GM18505 (cell line): ENCODE measurements at regions not wholly inside any gene's neighbourhood (a gene's known extent, or its start where the extent isn't known, plus 50 kb on each side); places are given as distances from the start of the nearest gene placed in this dataset.

Source experiments
- ATAC-seq: cut with Tn5 transposase; IDR thresholded peaks from one replicate; pipeline ENCODE4 v1.9.1; 2021; ENCODE audit not compliant: unreplicated experiment
- POLR2A ChIP-seq: IDR thresholded peaks from 4 replicates; pipeline ENCODE4 v1.6.1; 2011; ENCODE audit warnings: borderline replicate concordance; ENCODE audit not compliant: insufficient read depth, insufficient read length; ENCODE audit errors: extremely low read depth

- no peak for ATAC-seq
- TF ChIP-seq POLR2A = no peak
Observed at GRCh38 chr9:16039988-16040761, 487.3 kb downstream of the CCDC171 start.

- no peak for ATAC-seq
Observed at GRCh38 chr9:16043756-16044578, 491.1 kb downstream of the CCDC171 start.

GRCh38 chr9:16044579-16044881 is 491.7 kb downstream of the CCDC171 start:
- ATAC-seq = no peak
- TF ChIP-seq POLR2A = no peak

More at GRCh38 chr9:16043756-16044578, 491.1 kb downstream of the CCDC171 start:
- TF ChIP-seq POLR2A = no peak

DNA sequence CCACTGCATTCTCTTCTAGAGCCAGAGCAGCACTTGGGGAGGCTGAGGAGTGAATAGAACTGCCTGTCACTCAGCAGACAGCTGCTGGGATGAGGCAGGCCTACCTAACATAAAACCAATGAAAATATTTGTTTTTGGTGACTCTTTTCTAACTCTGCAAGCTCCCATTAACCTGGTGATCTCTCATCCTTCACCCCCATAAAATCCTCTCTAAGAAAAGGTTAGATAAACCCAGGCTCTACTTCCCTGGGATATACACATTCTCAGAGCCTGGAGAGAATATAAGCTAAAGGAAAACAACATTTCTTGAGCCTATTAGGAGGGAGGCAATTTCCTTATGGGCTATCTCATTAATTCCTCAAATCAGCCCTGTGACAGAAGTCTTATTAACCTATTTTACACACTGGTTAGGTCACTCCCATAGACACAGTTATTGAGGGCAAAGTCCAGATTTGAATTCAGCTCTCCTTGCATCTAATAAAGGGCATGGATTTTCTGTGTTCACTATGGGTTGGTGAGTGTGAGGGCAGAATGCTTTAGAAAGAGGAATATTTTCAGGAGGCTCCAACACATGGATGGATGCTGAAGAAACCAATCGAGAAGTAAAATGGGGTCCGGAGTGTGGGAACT is 492.9 kb downstream of the CCDC171 start:
- no peak for ATAC-seq
- TF ChIP-seq POLR2A = no peak

DNA sequence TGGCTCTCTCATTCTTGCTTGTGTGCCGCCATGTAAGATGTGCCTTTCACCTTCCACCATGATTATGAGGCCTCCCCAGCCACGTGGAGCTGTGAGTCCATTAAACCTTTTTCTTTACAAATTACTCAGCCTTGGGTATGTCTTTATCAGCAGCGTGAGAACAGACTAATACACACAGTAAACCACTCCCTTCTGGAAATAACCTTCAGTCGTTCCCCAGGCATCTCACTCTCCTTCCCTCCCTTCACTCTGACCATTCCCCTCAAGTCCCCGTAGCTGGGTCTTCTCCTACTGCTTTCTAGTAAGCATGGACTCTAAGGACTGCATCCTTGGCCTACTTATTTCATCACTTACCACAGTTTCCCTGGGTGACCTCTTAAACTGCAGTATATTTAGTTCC is 493.9 kb downstream of the CCDC171 start:
- TF ChIP-seq POLR2A = no peak
- no peak for ATAC-seq

- ATAC-seq = no peak
- no peak for TF ChIP-seq POLR2A
Observed at GRCh38 chr9:16048129-16048528, 495.3 kb downstream of the CCDC171 start.

DNA sequence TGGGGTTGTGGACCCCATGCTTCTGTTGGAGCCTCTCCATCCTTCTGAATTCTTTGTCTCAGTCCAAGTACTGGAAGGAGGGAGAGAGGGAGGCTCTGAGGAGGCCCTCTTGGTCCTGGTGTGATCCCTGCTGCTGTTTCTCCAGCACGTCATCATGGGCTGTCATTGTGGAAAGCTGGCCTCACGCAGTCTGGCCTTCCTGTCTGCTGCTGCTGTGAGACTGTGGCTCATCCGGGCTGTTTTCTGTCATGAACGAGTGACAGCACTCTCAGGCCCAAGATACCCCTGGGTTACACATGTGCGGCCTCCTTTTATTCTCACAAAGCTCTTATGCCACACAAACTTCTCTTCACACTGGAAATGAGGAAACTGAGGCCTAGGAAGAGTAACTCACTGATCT is 499.3 kb downstream of the CCDC171 start:
- ATAC-seq = no peak
- no peak for TF ChIP-seq POLR2A

GRCh38 chr9:16052757-16053530 is 500.1 kb downstream of the CCDC171 start:
- ATAC-seq = no peak
- TF ChIP-seq POLR2A = no peak

- no peak for ATAC-seq
- no peak for TF ChIP-seq POLR2A
Observed at GRCh38 chr9:16057541-16057940, 504.7 kb downstream of the CCDC171 start.

- ATAC-seq = peak; percentile 41
- TF ChIP-seq POLR2A = no peak
Observed at GRCh38 chr9:16058131-16058549, 505.3 kb downstream of the CCDC171 start.

GRCh38 chr9:16060436-16061129 is 507.7 kb downstream of the CCDC171 start:
- ATAC-seq = peak; percentile 48
- TF ChIP-seq POLR2A = no peak

GRCh38 chr9:16062542-16063240 is 509.8 kb downstream of the CCDC171 start:
- TF ChIP-seq POLR2A = no peak
- ATAC-seq = no peak
